ENCODE measurements at regions not wholly inside any gene's neighbourhood (a gene's known extent, or its start where the extent isn't known, plus 50 kb on each side); places are given as distances from the start of the nearest gene placed in this dataset.
"Not testable (repeated sequence)": the region's sequence is repeated elsewhere in the genome, so short reads cannot be mapped to it uniquely, and the experiment has no call there.

- no peaks in the 10 kb centered on the region for H3K4me1 Mint-ChIP-seq
- no peak overlapping the region for H3K4me3 Mint-ChIP-seq
- DNase-seq (no peak), ATAC-seq (no peak)
- H3K9me3 Mint-ChIP-seq, result peaks cover 0 to 13% of the 10 kb centered on the region in 2 donors
- no peak overlapping the region for H3K27ac Mint-ChIP-seq
- H3K27me3 Mint-ChIP-seq, result no peaks in the 10 kb centered on the region
These were observed 202.7 kb upstream of the DAAM1 start for GRCh38 chr14:58985786-58986185.

GRCh38 chr14:58987591-58987990, 200.9 kb upstream of the DAAM1 start:
- ATAC-seq (no peak), DNase-seq (no peak)
- Mint-ChIP-seq H3K27ac (no peak overlapping the region), H3K4me1 (no peaks in the 10 kb centered on the region), H3K4me3 (no peak overlapping the region), H3K27me3 (no peaks in the 10 kb centered on the region), H3K9me3 (peaks cover 8 to 13% of the 10 kb centered on the region in 2 donors)

GRCh38 chr14:58992935-58993334, 195.5 kb upstream of the DAAM1 start:
- H3K27me3 Mint-ChIP-seq, result peaks cover 7% of the 10 kb centered on the region
- DNase-seq (no peak), ATAC-seq (no peak)
- no peak overlapping the region for H3K4me3 Mint-ChIP-seq
- H3K4me1 Mint-ChIP-seq, result peaks cover 5% of the 10 kb centered on the region
- no peak overlapping the region for H3K27ac Mint-ChIP-seq
- H3K9me3 Mint-ChIP-seq, result peaks cover 18 to 21% of the 10 kb centered on the region in 2 donors

GRCh38 chr14:58994130-58994529, 194.3 kb upstream of the DAAM1 start:
- Mint-ChIP-seq H3K27me3 (peaks cover 11% of the 10 kb centered on the region), H3K27ac (no peak overlapping the region), H3K9me3 (peaks cover 9 to 32% of the 10 kb centered on the region in 2 donors), H3K4me1 (peaks cover 5% of the 10 kb centered on the region), H3K4me3 (no peak overlapping the region)
- ATAC-seq, result no peak
- DNase-seq, result no peak

GRCh38 chr14:59004012-59004411, 184.5 kb upstream of the DAAM1 start:
- Mint-ChIP-seq H3K27me3 (peaks cover 6% of the 10 kb centered on the region), H3K27ac (no peak overlapping the region)
- ATAC-seq, result no peak

GRCh38 chr14:59006179-59006578, 182.3 kb upstream of the DAAM1 start:
- Mint-ChIP-seq H3K9me3 (peaks cover 0 to 20% of the 10 kb centered on the region in 2 donors), H3K27ac (peak overlapping the region in 1 of 2 donors; percentile 19)
- not testable (repeated sequence) for ATAC-seq, H3K4me1 Mint-ChIP-seq, H3K27me3 Mint-ChIP-seq, H3K4me3 Mint-ChIP-seq, DNase-seq

More at GRCh38 chr14:59004012-59004411, 184.5 kb upstream of the DAAM1 start:
- H3K4me3 Mint-ChIP-seq, result no peak overlapping the region
- H3K9me3 Mint-ChIP-seq, result peaks cover 7 to 11% of the 10 kb centered on the region in 2 donors
- H3K4me1 Mint-ChIP-seq, result no peaks in the 10 kb centered on the region
- DNase-seq, result no peak

GRCh38 chr14:59009967-59010366, 178.5 kb upstream of the DAAM1 start:
- Mint-ChIP-seq H3K4me1 (no peaks in the 10 kb centered on the region), H3K27me3 (no peaks in the 10 kb centered on the region), H3K27ac (no peak overlapping the region), H3K9me3 (peaks cover 17 to 39% of the 10 kb centered on the region in 2 donors), H3K4me3 (no peak overlapping the region)
- DNase-seq, result no peak
- no peak for ATAC-seq

GRCh38 chr14:59013672-59014298, 174.7 kb upstream of the DAAM1 start:
- H3K4me1 Mint-ChIP-seq, result no peaks in the 10 kb centered on the region
- H3K9me3 Mint-ChIP-seq, result peaks cover 17 to 29% of the 10 kb centered on the region in 2 donors
- no peak overlapping the region for H3K27ac Mint-ChIP-seq
- no peaks in the 10 kb centered on the region for H3K27me3 Mint-ChIP-seq
- no peak for DNase-seq
- no peak overlapping the region for H3K4me3 Mint-ChIP-seq
- no peak for ATAC-seq

- Mint-ChIP-seq H3K27me3 (no peaks in the 10 kb centered on the region), H3K9me3 (peaks cover 17 to 26% of the 10 kb centered on the region in 2 donors), H3K27ac (no peak overlapping the region), H3K4me1 (no peaks in the 10 kb centered on the region), H3K4me3 (no peak overlapping the region)
- no peak for ATAC-seq
- no peak for DNase-seq
These were observed 173.0 kb upstream of the DAAM1 start for GRCh38 chr14:59015482-59015881.

GRCh38 chr14:59017285-59017965, 171.0 kb upstream of the DAAM1 start:
- Mint-ChIP-seq H3K27ac (no peak overlapping the region), H3K4me1 (no peaks in the 10 kb centered on the region), H3K27me3 (no peaks in the 10 kb centered on the region), H3K4me3 (no peak overlapping the region), H3K9me3 (peaks cover 17% of the 10 kb centered on the region in 2 donors)
- ATAC-seq (no peak), DNase-seq (no peak)

GRCh38 chr14:59018460-59018859, 170.0 kb upstream of the DAAM1 start:
- Mint-ChIP-seq H3K27ac (no peak overlapping the region), H3K27me3 (no peaks in the 10 kb centered on the region), H3K9me3 (peaks cover 11 to 15% of the 10 kb centered on the region in 2 donors), H3K4me1 (no peaks in the 10 kb centered on the region), H3K4me3 (no peak overlapping the region)
- ATAC-seq (no peak), DNase-seq (no peak)

GRCh38 chr14:59018978-59019377, 169.5 kb upstream of the DAAM1 start:
- no peak for DNase-seq

GRCh38 chr14:59020382-59020781, 168.1 kb upstream of the DAAM1 start:
- no peaks in the 10 kb centered on the region for H3K9me3 Mint-ChIP-seq
- no peak for DNase-seq
- H3K4me3 Mint-ChIP-seq, result no peak overlapping the region

More at GRCh38 chr14:59018978-59019377, 169.5 kb upstream of the DAAM1 start:
- peaks cover 6 to 10% of the 10 kb centered on the region in 2 donors for H3K9me3 Mint-ChIP-seq
- H3K4me1 Mint-ChIP-seq, result no peaks in the 10 kb centered on the region
- no peak overlapping the region for H3K4me3 Mint-ChIP-seq
- H3K27me3 Mint-ChIP-seq, result no peaks in the 10 kb centered on the region
- no peak for ATAC-seq
- no peak overlapping the region for H3K27ac Mint-ChIP-seq

GRCh38 chr14:59022144-59022543, 166.3 kb upstream of the DAAM1 start:
- no peak overlapping the region for H3K27ac Mint-ChIP-seq

More at GRCh38 chr14:59020382-59020781, 168.1 kb upstream of the DAAM1 start:
- no peaks in the 10 kb centered on the region for H3K27me3 Mint-ChIP-seq
- H3K4me1 Mint-ChIP-seq, result no peaks in the 10 kb centered on the region
- no peak for ATAC-seq
- H3K27ac Mint-ChIP-seq, result no peak overlapping the region

GRCh38 chr14:59026081-59026480, 162.4 kb upstream of the DAAM1 start:
- Mint-ChIP-seq H3K4me3 (no peak overlapping the region), H3K9me3 (no peaks in the 10 kb centered on the region), H3K27me3 (peaks cover 5% of the 10 kb centered on the region), H3K27ac (no peak overlapping the region), H3K4me1 (peaks cover 5% of the 10 kb centered on the region)
- ATAC-seq (no peak), DNase-seq (no peak)

More at GRCh38 chr14:59022144-59022543, 166.3 kb upstream of the DAAM1 start:
- DNase-seq, result no peak
- Mint-ChIP-seq H3K9me3 (no peaks in the 10 kb centered on the region), H3K4me3 (no peak overlapping the region), H3K4me1 (no peaks in the 10 kb centered on the region), H3K27me3 (no peaks in the 10 kb centered on the region)
- ATAC-seq, result no peak

- H3K4me3 Mint-ChIP-seq, DNase-seq, H3K4me1 Mint-ChIP-seq, H3K27me3 Mint-ChIP-seq, ATAC-seq, H3K9me3 Mint-ChIP-seq, H3K27ac Mint-ChIP-seq: not testable (repeated sequence)
These were observed 161.8 kb upstream of the DAAM1 start for GRCh38 chr14:59026640-59027039.
